ENCODE measurements at regions not wholly inside any gene's neighbourhood (a gene's known extent, or its start where the extent isn't known, plus 50 kb on each side); places are given as distances from the start of the nearest gene placed in this dataset.
"Not testable (repeated sequence)": the region's sequence is repeated elsewhere in the genome, so short reads cannot be mapped to it uniquely, and the experiment has no call there.

GRCh38 chrY:17739852-17740251, 140.2 kb downstream of the CDY2B start:
- TF ChIP-seq CTCF, POLR2A (IDR thresholded peaks at IDR 0.05): not testable (repeated sequence)
